ENCODE measurements at regions not wholly inside any gene's neighbourhood (a gene's known extent, or its start where the extent isn't known, plus 50 kb on each side); places are given as distances from the start of the nearest gene placed in this dataset.

DNA sequence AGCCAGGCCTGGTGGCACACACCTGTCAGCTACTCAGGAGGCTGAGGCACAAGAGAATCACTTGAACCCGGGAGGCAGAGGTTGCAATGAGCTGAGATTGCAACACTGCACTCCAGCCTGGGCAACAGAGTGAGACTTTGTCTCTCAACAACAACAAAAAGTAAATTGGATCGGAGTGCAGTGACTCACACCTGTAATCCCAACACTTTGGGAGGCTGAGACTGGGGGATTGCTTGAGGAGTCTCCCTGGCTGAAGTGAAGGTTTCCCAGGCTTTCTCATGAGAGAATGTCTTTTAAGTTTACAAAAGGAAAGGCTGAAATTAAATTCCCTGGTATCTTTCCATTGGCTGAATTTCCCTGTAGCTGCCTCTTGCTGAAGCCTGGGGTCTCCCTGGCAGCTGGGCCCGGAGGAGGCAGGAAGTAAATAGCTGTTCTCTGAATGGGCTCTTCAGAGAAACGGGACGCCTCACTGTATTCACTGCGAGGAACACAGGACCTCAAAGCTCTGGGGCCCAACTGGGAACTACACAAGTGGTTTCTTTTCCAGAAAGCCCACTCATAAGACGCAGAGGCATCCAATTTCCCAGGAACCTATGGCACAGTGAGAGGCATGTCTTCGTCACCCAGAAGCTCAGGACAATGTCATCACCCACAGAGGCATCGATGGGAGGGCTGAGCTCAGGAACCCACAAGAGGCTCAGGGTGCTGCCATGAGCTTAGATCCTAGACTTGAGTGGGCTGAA lies 77.4 kb upstream of the SMURF2 start (continued):
- TF ChIP-seq, protein P1, sequence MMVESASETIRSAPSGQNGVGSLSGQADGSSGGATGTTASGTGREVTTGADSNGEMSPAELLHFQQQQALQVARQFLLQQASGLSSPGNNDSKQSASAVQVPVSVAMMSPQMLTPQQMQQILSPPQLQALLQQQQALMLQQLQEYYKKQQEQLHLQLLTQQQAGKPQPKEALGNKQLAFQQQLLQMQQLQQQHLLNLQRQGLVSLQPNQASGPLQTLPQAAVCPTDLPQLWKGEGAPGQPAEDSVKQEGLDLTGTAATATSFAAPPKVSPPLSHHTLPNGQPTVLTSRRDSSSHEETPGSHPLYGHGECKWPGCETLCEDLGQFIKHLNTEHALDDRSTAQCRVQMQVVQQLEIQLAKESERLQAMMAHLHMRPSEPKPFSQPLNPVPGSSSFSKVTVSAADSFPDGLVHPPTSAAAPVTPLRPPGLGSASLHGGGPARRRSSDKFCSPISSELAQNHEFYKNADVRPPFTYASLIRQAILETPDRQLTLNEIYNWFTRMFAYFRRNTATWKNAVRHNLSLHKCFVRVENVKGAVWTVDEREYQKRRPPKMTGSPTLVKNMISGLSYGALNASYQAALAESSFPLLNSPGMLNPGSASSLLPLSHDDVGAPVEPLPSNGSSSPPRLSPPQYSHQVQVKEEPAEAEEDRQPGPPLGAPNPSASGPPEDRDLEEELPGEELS (CRISPR knock-in tag; IDR thresholded peaks at IDR 0.05), result 0 out of 2 replicates have a peak, but pooled peaks have one; percentile 49
- TF ChIP-seq KDM6A (CRISPR knock-in tag; IDR thresholded peaks at IDR 0.05; ENCODE audit: low read depth) (no peak), NR2F6 (IDR thresholded peaks at IDR 0.05) (no peak), NR2F6 (CRISPR knock-in tag; IDR thresholded peaks at IDR 0.05) (peak; percentile 28; the same call in 1 of the 2 replicates), KDM5B (CRISPR knock-in tag; IDR thresholded peaks at IDR 0.05; ENCODE audit: borderline replicate concordance) (no peak), ZNF773 (CRISPR knock-in tag; IDR thresholded peaks at IDR 0.05; ENCODE audit: borderline replicate concordance) (no peak), ADNP (CRISPR knock-in tag; IDR thresholded peaks at IDR 0.05) (no peak), CEBPB (IDR thresholded peaks at IDR 0.05; ENCODE audit: borderline replicate concordance, low read depth, low read length) (peak; percentile 87), CHD4 (IDR thresholded peaks at IDR 0.05; ENCODE audit: borderline replicate concordance, low read length) (no peak), ZNF263 (CRISPR knock-in tag; IDR thresholded peaks at IDR 0.05) (0 out of 2 replicates have a peak, but pooled peaks have one; percentile 34), ZKSCAN8 (CRISPR knock-in tag; IDR thresholded peaks at IDR 0.05; ENCODE audit: borderline replicate concordance) (0 out of 2 replicates have a peak, but pooled peaks have one; percentile 52), POLR2AphosphoS5 (IDR thresholded peaks at IDR 0.05; ENCODE audit: low read depth, low read length) (no peak)
- TF ChIP-seq, protein P2, sequence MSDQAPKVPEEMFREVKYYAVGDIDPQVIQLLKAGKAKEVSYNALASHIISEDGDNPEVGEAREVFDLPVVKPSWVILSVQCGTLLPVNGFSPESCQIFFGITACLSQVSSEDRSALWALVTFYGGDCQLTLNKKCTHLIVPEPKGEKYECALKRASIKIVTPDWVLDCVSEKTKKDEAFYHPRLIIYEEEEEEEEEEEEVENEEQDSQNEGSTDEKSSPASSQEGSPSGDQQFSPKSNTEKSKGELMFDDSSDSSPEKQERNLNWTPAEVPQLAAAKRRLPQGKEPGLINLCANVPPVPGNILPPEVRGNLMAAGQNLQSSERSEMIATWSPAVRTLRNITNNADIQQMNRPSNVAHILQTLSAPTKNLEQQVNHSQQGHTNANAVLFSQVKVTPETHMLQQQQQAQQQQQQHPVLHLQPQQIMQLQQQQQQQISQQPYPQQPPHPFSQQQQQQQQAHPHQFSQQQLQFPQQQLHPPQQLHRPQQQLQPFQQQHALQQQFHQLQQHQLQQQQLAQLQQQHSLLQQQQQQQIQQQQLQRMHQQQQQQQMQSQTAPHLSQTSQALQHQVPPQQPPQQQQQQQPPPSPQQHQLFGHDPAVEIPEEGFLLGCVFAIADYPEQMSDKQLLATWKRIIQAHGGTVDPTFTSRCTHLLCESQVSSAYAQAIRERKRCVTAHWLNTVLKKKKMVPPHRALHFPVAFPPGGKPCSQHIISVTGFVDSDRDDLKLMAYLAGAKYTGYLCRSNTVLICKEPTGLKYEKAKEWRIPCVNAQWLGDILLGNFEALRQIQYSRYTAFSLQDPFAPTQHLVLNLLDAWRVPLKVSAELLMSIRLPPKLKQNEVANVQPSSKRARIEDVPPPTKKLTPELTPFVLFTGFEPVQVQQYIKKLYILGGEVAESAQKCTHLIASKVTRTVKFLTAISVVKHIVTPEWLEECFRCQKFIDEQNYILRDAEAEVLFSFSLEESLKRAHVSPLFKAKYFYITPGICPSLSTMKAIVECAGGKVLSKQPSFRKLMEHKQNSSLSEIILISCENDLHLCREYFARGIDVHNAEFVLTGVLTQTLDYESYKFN (CRISPR knock-in tag; conservative IDR thresholded peaks at IDR 0.05), result 0 out of 2 replicates have a peak, but pooled peaks have one; percentile 29
- TF ChIP-seq, protein P3, sequence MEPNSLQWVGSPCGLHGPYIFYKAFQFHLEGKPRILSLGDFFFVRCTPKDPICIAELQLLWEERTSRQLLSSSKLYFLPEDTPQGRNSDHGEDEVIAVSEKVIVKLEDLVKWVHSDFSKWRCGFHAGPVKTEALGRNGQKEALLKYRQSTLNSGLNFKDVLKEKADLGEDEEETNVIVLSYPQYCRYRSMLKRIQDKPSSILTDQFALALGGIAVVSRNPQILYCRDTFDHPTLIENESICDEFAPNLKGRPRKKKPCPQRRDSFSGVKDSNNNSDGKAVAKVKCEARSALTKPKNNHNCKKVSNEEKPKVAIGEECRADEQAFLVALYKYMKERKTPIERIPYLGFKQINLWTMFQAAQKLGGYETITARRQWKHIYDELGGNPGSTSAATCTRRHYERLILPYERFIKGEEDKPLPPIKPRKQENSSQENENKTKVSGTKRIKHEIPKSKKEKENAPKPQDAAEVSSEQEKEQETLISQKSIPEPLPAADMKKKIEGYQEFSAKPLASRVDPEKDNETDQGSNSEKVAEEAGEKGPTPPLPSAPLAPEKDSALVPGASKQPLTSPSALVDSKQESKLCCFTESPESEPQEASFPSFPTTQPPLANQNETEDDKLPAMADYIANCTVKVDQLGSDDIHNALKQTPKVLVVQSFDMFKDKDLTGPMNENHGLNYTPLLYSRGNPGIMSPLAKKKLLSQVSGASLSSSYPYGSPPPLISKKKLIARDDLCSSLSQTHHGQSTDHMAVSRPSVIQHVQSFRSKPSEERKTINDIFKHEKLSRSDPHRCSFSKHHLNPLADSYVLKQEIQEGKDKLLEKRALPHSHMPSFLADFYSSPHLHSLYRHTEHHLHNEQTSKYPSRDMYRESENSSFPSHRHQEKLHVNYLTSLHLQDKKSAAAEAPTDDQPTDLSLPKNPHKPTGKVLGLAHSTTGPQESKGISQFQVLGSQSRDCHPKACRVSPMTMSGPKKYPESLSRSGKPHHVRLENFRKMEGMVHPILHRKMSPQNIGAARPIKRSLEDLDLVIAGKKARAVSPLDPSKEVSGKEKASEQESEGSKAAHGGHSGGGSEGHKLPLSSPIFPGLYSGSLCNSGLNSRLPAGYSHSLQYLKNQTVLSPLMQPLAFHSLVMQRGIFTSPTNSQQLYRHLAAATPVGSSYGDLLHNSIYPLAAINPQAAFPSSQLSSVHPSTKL (CRISPR knock-in tag; IDR thresholded peaks at IDR 0.05), result peak; percentile 43; the same call in 1 of the 2 replicates
- TF ChIP-seq, protein P4, sequence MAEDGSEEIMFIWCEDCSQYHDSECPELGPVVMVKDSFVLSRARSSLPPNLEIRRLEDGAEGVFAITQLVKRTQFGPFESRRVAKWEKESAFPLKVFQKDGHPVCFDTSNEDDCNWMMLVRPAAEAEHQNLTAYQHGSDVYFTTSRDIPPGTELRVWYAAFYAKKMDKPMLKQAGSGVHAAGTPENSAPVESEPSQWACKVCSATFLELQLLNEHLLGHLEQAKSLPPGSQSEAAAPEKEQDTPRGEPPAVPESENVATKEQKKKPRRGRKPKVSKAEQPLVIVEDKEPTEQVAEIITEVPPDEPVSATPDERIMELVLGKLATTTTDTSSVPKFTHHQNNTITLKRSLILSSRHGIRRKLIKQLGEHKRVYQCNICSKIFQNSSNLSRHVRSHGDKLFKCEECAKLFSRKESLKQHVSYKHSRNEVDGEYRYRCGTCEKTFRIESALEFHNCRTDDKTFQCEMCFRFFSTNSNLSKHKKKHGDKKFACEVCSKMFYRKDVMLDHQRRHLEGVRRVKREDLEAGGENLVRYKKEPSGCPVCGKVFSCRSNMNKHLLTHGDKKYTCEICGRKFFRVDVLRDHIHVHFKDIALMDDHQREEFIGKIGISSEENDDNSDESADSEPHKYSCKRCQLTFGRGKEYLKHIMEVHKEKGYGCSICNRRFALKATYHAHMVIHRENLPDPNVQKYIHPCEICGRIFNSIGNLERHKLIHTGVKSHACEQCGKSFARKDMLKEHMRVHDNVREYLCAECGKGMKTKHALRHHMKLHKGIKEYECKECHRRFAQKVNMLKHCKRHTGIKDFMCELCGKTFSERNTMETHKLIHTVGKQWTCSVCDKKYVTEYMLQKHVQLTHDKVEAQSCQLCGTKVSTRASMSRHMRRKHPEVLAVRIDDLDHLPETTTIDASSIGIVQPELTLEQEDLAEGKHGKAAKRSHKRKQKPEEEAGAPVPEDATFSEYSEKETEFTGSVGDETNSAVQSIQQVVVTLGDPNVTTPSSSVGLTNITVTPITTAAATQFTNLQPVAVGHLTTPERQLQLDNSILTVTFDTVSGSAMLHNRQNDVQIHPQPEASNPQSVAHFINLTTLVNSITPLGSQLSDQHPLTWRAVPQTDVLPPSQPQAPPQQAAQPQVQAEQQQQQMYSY (CRISPR knock-in tag; IDR thresholded peaks at IDR 0.05), result no peak

All from HepG2 (cell line).